SIG-M5 treated with dmso at 0.1 percent for 504 hours (cell line): ENCODE measurements at regions not wholly inside any gene's neighbourhood (a gene's known extent, or its start where the extent isn't known, plus 50 kb on each side); places are given as distances from the start of the nearest gene placed in this dataset.
A peak's percentile ranks its signal among the peaks of the same experiment; 100 is the strongest.
"Not testable (repeated sequence)": the region's sequence is repeated elsewhere in the genome, so short reads cannot be mapped to it uniquely, and the experiment has no call there.

Experiments
- DNase-seq: peaks from one replicate; lab custom pipeline; 2025; ENCODE audit not compliant: unreplicated experiment; lab: John Stamatoyannopoulos, UW

- no peak for DNase-seq
Observed at GRCh38 chr5:120140501-120140900, 323.6 kb upstream of the PRR16 start.

DNA sequence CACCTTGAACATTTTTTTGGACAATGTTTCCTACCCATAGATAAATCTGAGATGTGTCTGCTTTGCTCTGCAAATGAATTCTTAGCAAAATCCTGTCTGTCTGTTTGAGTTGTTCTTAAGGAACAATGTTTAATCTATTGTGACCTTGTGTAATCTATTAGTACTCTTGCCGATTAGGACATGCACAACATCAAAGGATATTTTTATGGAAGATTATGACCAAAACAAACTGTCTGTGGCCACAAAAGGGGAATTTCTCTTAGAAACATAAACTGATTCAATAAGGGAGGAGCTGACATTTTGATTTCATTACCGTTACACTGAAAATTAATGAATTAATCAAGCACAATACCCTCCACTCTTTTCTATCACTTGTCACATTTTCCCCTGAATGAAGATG lies 323.0 kb upstream of the PRR16 start:
- no peak for DNase-seq

DNA sequence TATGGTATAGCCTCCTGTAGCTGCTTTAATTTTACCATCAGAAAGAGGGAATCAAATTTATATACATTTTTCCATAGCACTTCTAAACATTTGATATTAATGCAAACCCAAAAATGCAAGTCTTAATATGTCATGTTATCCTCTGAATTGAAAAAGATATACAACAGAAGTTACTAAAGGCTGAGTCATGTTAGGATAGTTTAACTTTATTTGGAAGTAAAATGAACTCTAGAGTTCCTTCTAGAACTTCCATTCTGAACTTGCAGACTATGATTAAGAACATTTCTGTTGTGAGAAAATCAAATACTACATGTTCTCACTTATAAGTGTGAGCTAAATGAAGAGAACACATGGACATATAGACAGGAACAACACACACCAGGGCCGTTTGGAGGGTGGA lies 317.3 kb upstream of the PRR16 start:
- DNase-seq = no peak

GRCh38 chr5:120147911-120148310 lies 316.2 kb upstream of the PRR16 start:
- DNase-seq = not testable (repeated sequence)

- DNase-seq = no peak
Observed at GRCh38 chr5:120150770-120151169, 313.3 kb upstream of the PRR16 start.

GRCh38 chr5:120151181-120151580 lies 312.9 kb upstream of the PRR16 start:
- DNase-seq = no peak

GRCh38 chr5:120151825-120152224 lies 312.3 kb upstream of the PRR16 start:
- no peak for DNase-seq

GRCh38 chr5:120152472-120152871 lies 311.6 kb upstream of the PRR16 start:
- no peak for DNase-seq

- no peak for DNase-seq
Observed at GRCh38 chr5:120152931-120153330, 311.2 kb upstream of the PRR16 start.

- DNase-seq = no peak
Observed at GRCh38 chr5:120153551-120153950, 310.5 kb upstream of the PRR16 start.

GRCh38 chr5:120155873-120156272 lies 308.2 kb upstream of the PRR16 start:
- DNase-seq = peak; percentile 87

- DNase-seq = no peak
Observed at GRCh38 chr5:120158211-120158610, 305.9 kb upstream of the PRR16 start.

DNA sequence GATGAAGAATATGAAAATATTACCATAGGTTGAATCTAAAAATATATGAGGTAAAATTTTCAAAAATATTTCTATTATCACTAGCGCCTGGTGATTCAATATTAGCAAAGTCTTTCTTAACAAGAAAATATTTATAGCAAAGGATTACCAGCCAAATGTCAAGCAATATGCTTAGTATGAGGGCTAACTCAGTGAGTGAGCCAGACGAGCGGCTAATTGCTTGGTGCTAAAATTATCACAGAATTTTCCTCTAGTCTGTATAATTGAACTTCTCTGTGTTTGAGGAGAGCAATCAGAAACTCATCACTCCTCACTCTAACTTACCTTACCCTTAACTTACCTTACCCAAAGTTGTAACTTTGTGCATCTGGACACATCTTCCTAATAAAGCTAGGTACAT lies 304.9 kb upstream of the PRR16 start:
- no peak for DNase-seq

GRCh38 chr5:120160124-120160895 lies 303.8 kb upstream of the PRR16 start:
- no peak for DNase-seq

DNA sequence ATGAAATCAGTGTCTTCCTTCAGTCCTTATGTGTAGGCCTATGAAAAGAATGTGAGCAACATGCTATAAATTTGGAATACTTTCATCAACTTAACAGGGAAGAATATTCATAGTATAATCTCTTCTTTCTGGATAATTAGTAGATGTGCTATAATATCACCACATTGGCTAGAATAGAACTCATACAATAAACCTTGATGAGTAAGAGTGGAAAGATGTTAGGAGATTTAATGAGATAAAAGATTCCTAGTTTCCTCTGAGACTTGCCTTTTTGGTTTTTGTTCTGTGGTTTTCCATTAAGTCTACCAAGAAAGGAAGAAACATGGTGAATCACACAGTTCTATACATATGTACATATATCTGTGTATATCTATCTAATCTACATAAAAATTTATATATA lies 301.8 kb upstream of the PRR16 start:
- no peak for DNase-seq

- DNase-seq = no peak
Observed at GRCh38 chr5:120164037-120164436, 300.1 kb upstream of the PRR16 start.

- DNase-seq = no peak
Observed at GRCh38 chr5:120164986-120165385, 299.1 kb upstream of the PRR16 start.

DNA sequence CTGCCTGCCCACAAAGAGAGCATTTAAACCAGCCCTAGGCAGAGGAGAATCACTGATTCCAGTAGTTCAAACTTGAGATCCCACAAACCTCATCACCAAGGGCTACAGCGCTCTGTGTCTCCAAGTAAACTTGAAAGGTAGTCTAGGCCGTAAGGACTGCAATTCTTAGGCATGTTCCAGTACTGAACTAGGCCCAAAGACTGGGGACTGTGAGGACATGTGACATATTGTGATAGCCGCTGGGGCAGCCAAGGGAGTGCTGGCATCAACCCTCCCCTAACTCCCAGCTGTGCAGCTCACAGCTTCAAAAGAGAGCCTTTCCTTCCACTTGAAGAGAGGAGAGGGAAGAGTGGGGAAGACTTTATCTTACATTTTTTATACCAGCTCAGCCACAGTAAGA lies 291.0 kb upstream of the PRR16 start:
- no peak for DNase-seq

DNA sequence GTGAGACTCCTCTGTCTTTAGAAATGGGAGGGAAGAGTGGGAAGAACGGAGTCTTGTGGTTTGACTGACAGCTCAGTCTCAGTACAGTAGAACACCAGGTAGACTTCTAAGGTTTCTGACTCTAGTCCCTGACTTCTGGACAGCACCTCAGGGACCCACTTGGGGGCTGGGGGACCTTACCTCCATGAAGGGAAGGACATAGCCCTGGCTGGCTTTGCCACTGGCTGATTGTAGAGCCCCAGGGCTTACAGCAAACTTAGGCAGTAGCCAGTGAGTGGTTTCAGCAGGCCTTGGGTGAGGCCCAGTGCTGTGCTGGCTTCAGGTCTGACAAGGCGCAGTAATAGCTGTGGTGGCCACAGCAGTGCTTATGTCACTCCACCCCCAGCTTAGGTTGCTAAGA lies 290.0 kb upstream of the PRR16 start:
- DNase-seq = no peak

DNA sequence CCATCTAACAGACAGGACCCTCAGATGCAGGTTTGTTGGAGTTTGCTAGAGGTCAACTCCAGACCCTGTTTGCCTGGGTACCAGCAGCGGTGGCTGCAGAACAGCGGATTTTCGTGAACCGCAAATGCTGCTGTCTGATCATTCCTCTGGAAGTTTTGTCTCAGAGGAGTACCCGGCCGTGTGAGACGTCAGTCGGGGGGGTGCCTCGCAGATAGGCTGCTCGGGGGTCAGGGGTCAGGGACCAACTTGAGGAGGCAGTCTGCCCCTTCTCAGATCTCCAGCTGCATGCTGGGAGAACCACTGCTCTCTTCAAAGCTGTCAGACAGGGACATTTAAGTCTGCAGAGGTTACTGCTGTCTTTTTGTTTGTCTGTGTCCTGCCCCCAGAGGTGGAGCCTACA lies 282.9 kb upstream of the PRR16 start:
- DNase-seq = not testable (repeated sequence)

DNA sequence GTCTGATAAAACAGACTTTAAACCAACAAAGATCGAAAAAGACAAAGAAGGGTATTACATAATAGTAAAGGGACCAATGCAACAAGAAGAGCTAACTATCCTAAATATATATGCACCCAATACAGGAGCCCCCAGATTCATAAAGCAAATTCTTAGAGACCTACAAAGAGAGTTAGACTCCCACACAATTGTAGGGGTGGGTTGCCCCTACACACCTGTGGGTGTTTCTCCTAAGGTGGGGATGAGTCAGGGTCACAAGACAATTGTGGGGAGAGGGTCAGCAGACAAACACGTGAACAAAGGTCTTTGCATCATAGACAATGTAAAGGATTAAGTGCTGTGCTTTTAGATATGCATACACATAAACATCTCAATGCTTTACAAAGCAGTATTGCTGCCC lies 269.4 kb upstream of the PRR16 start:
- DNase-seq = not testable (repeated sequence)

- no peak for DNase-seq
Observed at GRCh38 chr5:120199559-120199958, 264.5 kb upstream of the PRR16 start.

DNA sequence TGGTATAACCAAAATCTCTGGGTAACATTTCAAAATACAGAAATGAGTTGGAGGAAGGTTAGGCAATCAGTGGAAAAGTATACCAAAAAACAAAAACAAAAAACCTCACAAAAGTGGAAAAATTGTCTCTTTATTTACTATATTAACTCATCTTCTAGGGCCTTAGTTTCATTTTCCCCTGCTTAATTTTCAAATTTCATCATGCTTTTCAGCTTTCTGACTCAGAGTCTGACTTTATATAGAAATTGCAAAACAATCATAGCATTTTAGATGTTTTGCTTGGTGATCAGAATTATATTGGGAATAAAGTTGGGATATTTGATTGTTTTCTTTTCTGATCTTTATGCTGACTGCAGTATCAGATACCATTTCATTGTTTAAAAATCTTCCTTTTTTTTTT lies 257.0 kb upstream of the PRR16 start:
- DNase-seq = no peak
